ENCODE measurements at regions not wholly inside any gene's neighbourhood (a gene's known extent, or its start where the extent isn't known, plus 50 kb on each side); places are given as distances from the start of the nearest gene placed in this dataset.

DNA sequence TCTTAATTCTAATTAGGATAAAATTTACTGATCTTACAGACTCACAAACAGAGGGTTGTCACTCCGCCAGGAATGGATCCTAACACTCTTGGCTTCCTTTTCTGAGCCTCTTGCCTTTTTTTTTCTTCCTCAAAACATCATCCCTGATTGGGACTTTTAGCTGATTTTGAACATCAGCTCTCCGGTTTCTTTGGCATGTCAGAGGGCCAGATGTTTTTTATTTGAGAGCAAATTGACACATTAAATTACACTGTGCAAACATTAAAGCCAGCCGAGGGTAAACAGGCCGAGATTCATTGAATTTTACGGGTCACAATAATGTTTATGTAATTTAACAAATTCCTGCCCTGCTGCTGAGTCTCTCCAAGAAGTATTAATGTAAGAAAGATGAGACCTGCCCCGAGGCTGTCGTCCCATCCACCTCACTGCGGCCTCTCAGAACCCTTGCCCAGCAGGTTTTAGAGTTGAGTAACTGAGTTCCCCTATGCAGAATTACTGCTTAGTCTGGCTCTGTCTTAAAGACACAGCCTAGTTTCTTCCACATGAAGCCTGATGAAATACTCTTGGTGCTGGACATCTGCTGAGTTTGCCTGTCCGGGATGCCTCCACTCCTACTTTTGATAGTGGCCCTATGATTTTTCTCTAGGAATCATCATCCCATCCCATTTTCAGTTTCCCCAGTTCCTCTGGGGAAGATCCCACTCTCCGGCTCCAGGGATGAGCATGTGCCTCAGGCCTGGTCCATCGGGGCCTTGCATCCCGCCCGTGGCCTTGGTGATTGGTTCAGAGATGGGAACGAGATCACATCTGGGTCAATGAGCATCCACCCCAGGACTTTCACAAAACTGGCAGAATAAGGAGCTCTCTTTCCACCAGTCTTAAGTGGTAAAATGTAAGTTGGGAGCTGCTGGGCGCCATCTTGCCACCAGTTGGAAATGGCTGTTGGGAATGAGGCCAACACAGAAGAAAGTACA, 226.6 kb upstream of the TLE3 start:
- no peak overlapping the region for H3K27ac ChIP-seq (ENCODE audit: low read depth, low read length)
- H3K4me1 ChIP-seq (ENCODE audit: control insufficient read depth in 1 of 2, insufficient read depth in 2 of 2, low read length in 2 of 2), result no peaks in the 10 kb centered on the region
- H3K9ac ChIP-seq (ENCODE audit: low read length), result no peak overlapping the region
- no peaks in the 10 kb centered on the region; the same call in 1 of the 2 replicates for H3K27me3 ChIP-seq (ENCODE audit: insufficient read depth, low read length)
- POLR2A ChIA-PET, result no interaction called here
- no TSS peak for BruUV-seq (replicated peaks)
- H3K4me2 ChIP-seq (ENCODE audit: low read length), result no peak overlapping the region
- no peaks in the 10 kb centered on the region for H3K9me2 ChIP-seq (ENCODE audit: insufficient read depth)
- H3K79me2 ChIP-seq (ENCODE audit: insufficient read depth, low read length), result no peaks in the 10 kb centered on the region
- RAD21 ChIA-PET (ENCODE audit: low non-redundant PET in 1 of 2, low total read pairs in 2 of 2, uncharacterized antibody in 2 of 2, unreplicated experiment in 2 of 2), result no interaction called here
- ATAC-seq (no peak), DNase-seq (ENCODE audit: low read depth, low spot score) (no peak)
- intact Hi-C loops (cut with micrococcal nuclease), result no loop called here
- H2AFZ ChIP-seq (ENCODE audit: low read depth, low read length, poor library complexity, severe bottlenecking), result no peak overlapping the region
- no peaks in the 10 kb centered on the region for H4K20me1 ChIP-seq (ENCODE audit: insufficient read depth)
- no peak overlapping the region for H3K4me3 ChIP-seq (replicated peaks in 1 of 2; ENCODE audit: low read depth in 1 of 2, low read length in 2 of 2)
- no peaks in the 10 kb centered on the region for H3K36me3 ChIP-seq (ENCODE audit: control insufficient read depth in 1 of 2, insufficient read depth in 2 of 2, low read length in 2 of 2)
- TF ChIP-seq YY1 (IDR thresholded peaks at IDR 0.05; ENCODE audit: extremely low read depth, insufficient replicate concordance, low read depth, low read length) (no peak), EZH2phosphoT487 (IDR thresholded peaks at IDR 0.05; ENCODE audit: borderline replicate concordance) (no peak), SP1 (IDR thresholded peaks at IDR 0.05; ENCODE audit: low read depth) (no peak), RAD21 (IDR thresholded peaks at IDR 0.05; ENCODE audit: low read depth) (no peak), CBX3 (IDR thresholded peaks at IDR 0.05; ENCODE audit: low read depth) (no peak), POLR2AphosphoS5 (IDR thresholded peaks at IDR 0.05; ENCODE audit: low read depth, low read length) (no peak), SIN3A (IDR thresholded peaks at IDR 0.05; ENCODE audit: low read depth) (no peak), EGR1 (IDR thresholded peaks at IDR 0.05; ENCODE audit: low read depth) (no peak), FOSL1 (IDR thresholded peaks at IDR 0.05; ENCODE audit: low read depth) (no peak), SRF (IDR thresholded peaks at IDR 0.05; ENCODE audit: low read depth) (no peak), TCF7L2 (IDR thresholded peaks at IDR 0.05; ENCODE audit: borderline replicate concordance, extremely low read depth, insufficient read depth, insufficient read length) (no peak)
- TF ChIP-seq, protein P1, sequence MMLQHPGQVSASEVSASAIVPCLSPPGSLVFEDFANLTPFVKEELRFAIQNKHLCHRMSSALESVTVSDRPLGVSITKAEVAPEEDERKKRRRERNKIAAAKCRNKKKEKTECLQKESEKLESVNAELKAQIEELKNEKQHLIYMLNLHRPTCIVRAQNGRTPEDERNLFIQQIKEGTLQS (IDR thresholded peaks at IDR 0.05), result no peak
- TF ChIP-seq, protein P2, sequence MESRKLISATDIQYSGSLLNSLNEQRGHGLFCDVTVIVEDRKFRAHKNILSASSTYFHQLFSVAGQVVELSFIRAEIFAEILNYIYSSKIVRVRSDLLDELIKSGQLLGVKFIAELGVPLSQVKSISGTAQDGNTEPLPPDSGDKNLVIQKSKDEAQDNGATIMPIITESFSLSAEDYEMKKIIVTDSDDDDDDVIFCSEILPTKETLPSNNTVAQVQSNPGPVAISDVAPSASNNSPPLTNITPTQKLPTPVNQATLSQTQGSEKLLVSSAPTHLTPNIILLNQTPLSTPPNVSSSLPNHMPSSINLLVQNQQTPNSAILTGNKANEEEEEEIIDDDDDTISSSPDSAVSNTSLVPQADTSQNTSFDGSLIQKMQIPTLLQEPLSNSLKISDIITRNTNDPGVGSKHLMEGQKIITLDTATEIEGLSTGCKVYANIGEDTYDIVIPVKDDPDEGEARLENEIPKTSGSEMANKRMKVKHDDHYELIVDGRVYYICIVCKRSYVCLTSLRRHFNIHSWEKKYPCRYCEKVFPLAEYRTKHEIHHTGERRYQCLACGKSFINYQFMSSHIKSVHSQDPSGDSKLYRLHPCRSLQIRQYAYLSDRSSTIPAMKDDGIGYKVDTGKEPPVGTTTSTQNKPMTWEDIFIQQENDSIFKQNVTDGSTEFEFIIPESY (IDR thresholded peaks at IDR 0.05; ENCODE audit: extremely low read depth, insufficient replicate concordance, low read length), result no peak
- CTCF ChIA-PET, result no interaction called here
- H3K9me3 ChIP-seq (ENCODE audit: control insufficient read depth in 1 of 2, insufficient read depth in 1 of 2, low read depth in 1 of 2, low read length in 2 of 2), result no peaks in the 10 kb centered on the region
